Mesenchymal stem cell (in vitro differentiated cells and primary cell): ENCODE measurements at regions not wholly inside any gene's neighbourhood (a gene's known extent, or its start where the extent isn't known, plus 50 kb on each side); places are given as distances from the start of the nearest gene placed in this dataset.

Experiments
- DNase-seq: peaks from one replicate; pipeline ENCODE4 v3.0.0-alpha.2; 2013
- H2AFZ ChIP-seq: one replicate; pipeline ENCODE4 v1.6.1; 2013; ENCODE audit warnings: low read depth, mild to moderate bottlenecking, control low read depth, inconsistent platforms, low read length, moderate library complexity
- H2AK5ac ChIP-seq: 2 replicates; pipeline ENCODE4 v1.6.1; 2013; ENCODE audit warnings: low read length, moderate library complexity, mild to moderate bottlenecking, inconsistent platforms; ENCODE audit not compliant: severe bottlenecking
- H2BK120ac ChIP-seq: one replicate; pipeline ENCODE4 v1.6.1; 2013; ENCODE audit warnings: low read depth, mild to moderate bottlenecking, inconsistent platforms, low read length, moderate library complexity
- H2BK12ac ChIP-seq, 2 experiments: one replicate each; pipeline ENCODE4 v1.6.1; 2013; ENCODE audit warnings: inconsistent platforms in 2 of 2, low read length in 2 of 2, mild to moderate bottlenecking in 2 of 2, moderate library complexity in 2 of 2, control low read depth in 1 of 2
- H2BK15ac ChIP-seq: one replicate; pipeline ENCODE4 v1.6.1; 2013; ENCODE audit warnings: mild to moderate bottlenecking, low read depth, inconsistent platforms; ENCODE audit not compliant: poor library complexity, severe bottlenecking
- H2BK5ac ChIP-seq: 2 replicates; pipeline ENCODE4 v1.6.1; 2013; ENCODE audit warnings: low read depth, mild to moderate bottlenecking, low read length, control low read depth, inconsistent platforms; ENCODE audit not compliant: poor library complexity, severe bottlenecking
- H3K14ac ChIP-seq, 2 experiments: one replicate each; pipeline ENCODE4 v1.6.1; 2013; ENCODE audit warnings: inconsistent platforms in 2 of 2, low read length in 2 of 2, control low read depth in 1 of 2, mild to moderate bottlenecking in 1 of 2, moderate library complexity in 1 of 2
- H3K18ac ChIP-seq, 2 experiments: one replicate each; pipeline ENCODE4 v1.6.1; 2013; ENCODE audit warnings: inconsistent platforms in 2 of 2, low read length in 2 of 2, control low read depth in 1 of 2, low read depth in 1 of 2, mild to moderate bottlenecking in 1 of 2
- H3K23ac ChIP-seq, 2 experiments: one replicate each; pipeline ENCODE4 v1.6.1; 2013; ENCODE audit warnings: inconsistent platforms in 2 of 2, low read length in 2 of 2, mild to moderate bottlenecking in 2 of 2, moderate library complexity in 2 of 2, control low read depth in 1 of 2
- H3K27ac ChIP-seq: 2 replicates; pipeline ENCODE4 v1.5.1; 2013; ENCODE audit warnings: mild to moderate bottlenecking, moderate library complexity, low read length, control low read depth, inconsistent platforms; ENCODE audit not compliant: poor library complexity, severe bottlenecking
- H3K27me3 ChIP-seq, 2 experiments: 2 replicates each; pipeline versions ENCODE4 v1.6.1 to v1.7.0; 2013; ENCODE audit warnings: low read length in 2 of 2, mild to moderate bottlenecking in 2 of 2, moderate library complexity in 2 of 2, control low read depth in 1 of 2, inconsistent platforms in 1 of 2; ENCODE audit not compliant: control insufficient read depth in 1 of 2, insufficient read depth in 1 of 2
- H3K36me3 ChIP-seq, 2 experiments: 2 replicates each; pipeline versions ENCODE4 v1.6.1 to v1.7.0; 2013; ENCODE audit warnings: low read length in 2 of 2, control low read depth in 1 of 2, inconsistent platforms in 1 of 2, low read depth in 1 of 2, mild to moderate bottlenecking in 1 of 2; ENCODE audit not compliant: insufficient read depth in 2 of 2, control insufficient read depth in 1 of 2
- H3K4ac ChIP-seq, 2 experiments: one replicate each; pipeline ENCODE4 v1.6.1; 2013; ENCODE audit warnings: inconsistent platforms in 2 of 2, low read length in 2 of 2, mild to moderate bottlenecking in 2 of 2, moderate library complexity in 2 of 2, control low read depth in 1 of 2, low read depth in 1 of 2
- H3K4me1 ChIP-seq: 2 replicates; pipeline ENCODE4 v1.6.1; 2013; ENCODE audit warnings: low read depth, low read length, control low read depth; ENCODE audit not compliant: control insufficient read depth, insufficient read depth
- H3K4me2 ChIP-seq: 2 replicates; pipeline ENCODE4 v1.6.1; 2013; ENCODE audit warnings: low read length, mild to moderate bottlenecking, inconsistent platforms; ENCODE audit not compliant: poor library complexity, severe bottlenecking
- H3K4me3 ChIP-seq, 2 experiments: 2 replicates each; pipeline versions ENCODE4 v1.5.1 to v1.7.0; 2013; ENCODE audit warnings: low read length in 2 of 2, mild to moderate bottlenecking in 2 of 2, control low read depth in 1 of 2, low read depth in 1 of 2; ENCODE audit not compliant: insufficient read depth in 1 of 2
- H3K79me1 ChIP-seq: replicated peaks from 2 replicates; pipeline ENCODE4 v1.6.1; 2013; ENCODE audit warnings: mild to moderate bottlenecking, control low read depth, low read length, inconsistent platforms; ENCODE audit not compliant: poor library complexity, severe bottlenecking
- H3K9ac ChIP-seq: 2 replicates; pipeline ENCODE4 v1.7.0; 2013; ENCODE audit warnings: mild to moderate bottlenecking, low read length, moderate library complexity
- H3K9me3 ChIP-seq: 2 replicates; pipeline ENCODE4 v1.7.0; 2013; ENCODE audit warnings: mild to moderate bottlenecking, low read length; ENCODE audit not compliant: control insufficient read depth
- H4K8ac ChIP-seq: one replicate; pipeline ENCODE4 v1.6.1; 2013; ENCODE audit warnings: inconsistent platforms, mild to moderate bottlenecking, low read length, moderate library complexity
- H4K91ac ChIP-seq: one replicate; pipeline ENCODE4 v1.6.1; 2013; ENCODE audit warnings: mild to moderate bottlenecking, low read length, inconsistent platforms
- WGBS: methylation state at CpG from one replicate; pipeline ENCODE4 v1.1.7; 2013; ENCODE audit warnings: mixed read lengths; 5-methylcytosine and 5-hydroxymethylcytosine counted together

DNA sequence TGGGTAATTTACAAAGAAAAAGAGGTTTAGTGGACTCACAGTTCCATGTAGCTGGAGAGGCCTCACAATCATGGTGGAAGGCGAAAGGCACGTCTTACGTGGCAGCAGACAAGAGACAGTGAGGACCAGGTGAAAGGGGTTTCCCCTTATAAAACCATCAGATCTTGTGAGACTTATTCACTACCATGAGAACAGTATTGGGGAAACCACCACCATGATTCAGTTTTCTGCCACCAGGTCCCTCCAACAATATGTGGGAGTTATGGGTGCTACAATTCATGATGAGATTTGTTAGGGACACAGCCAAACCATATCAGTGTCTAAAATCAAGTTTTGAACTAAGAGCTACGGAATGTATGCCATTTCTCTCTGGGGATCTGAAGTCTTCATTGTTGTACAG, 354.8 kb upstream of the C2CD4B start:
- no peak overlapping the region for H2AFZ ChIP-seq
- H4K8ac ChIP-seq, result no peak overlapping the region
- no peak for DNase-seq
- no peak overlapping the region for H2BK15ac ChIP-seq
- no peaks in the 10 kb centered on the region for H3K27me3 ChIP-seq
- H3K27ac ChIP-seq, result no peak overlapping the region
- H3K23ac ChIP-seq, result no peak overlapping the region
- H3K18ac ChIP-seq, result no peak overlapping the region
- peaks cover 22% of the 10 kb centered on the region for H3K79me1 ChIP-seq
- H2AK5ac ChIP-seq, result no peak overlapping the region
- H3K36me3 ChIP-seq, result no peaks in the 10 kb centered on the region
- H2BK12ac ChIP-seq, result no peak overlapping the region
- no peak overlapping the region for H3K4me2 ChIP-seq
- 66% methylated on average over 4 of the region's 4 CpGs for WGBS
- no peak overlapping the region for H3K9ac ChIP-seq
- no peak overlapping the region for H4K91ac ChIP-seq
- H3K4me1 ChIP-seq, result peaks cover 4% of the 10 kb centered on the region
- H3K4me3 ChIP-seq, result no peak overlapping the region
- H3K4ac ChIP-seq, result no peak overlapping the region
- no peaks in the 10 kb centered on the region for H3K9me3 ChIP-seq
- H2BK120ac ChIP-seq, result no peak overlapping the region
- H3K14ac ChIP-seq, result no peak overlapping the region
- no peak overlapping the region for H2BK5ac ChIP-seq

DNA sequence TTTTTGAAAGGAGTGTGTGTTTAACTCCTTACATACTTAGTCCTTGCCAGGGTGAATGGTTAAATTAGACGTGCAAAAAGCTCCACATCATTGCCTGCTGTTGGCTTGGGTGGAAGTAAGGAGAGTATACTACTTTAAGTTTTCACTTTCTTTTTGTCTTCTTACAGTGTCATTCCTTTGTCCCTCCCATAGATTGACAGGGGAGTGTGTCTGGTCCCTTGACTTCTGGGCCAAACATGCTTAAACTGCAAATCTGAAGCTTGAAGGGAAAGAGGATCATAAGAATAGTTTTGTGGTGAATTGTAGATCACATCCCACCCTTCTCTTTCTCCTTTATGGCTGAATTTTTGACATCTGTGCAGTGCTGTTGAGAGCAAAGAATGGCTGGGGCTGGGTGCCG, 355.8 kb upstream of the C2CD4B start:
- Histone ChIP-seq H2BK120ac (no peak overlapping the region), H3K9ac (no peak overlapping the region), H3K4ac (no peak overlapping the region), H3K4me1 (peaks cover 2% of the 10 kb centered on the region), H3K18ac (no peak overlapping the region), H3K27ac (no peak overlapping the region), H3K79me1 (peaks cover 24% of the 10 kb centered on the region), H2BK5ac (no peak overlapping the region), H2AFZ (no peak overlapping the region), H3K14ac (no peak overlapping the region), H3K36me3 (no peaks in the 10 kb centered on the region), H3K9me3 (no peaks in the 10 kb centered on the region), H4K91ac (no peak overlapping the region), H3K23ac (no peak overlapping the region), H2BK15ac (no peak overlapping the region), H2BK12ac (no peak overlapping the region), H2AK5ac (no peak overlapping the region), H3K4me3 (no peak overlapping the region), H3K27me3 (no peaks in the 10 kb centered on the region), H4K8ac (no peak overlapping the region), H3K4me2 (no peak overlapping the region)
- 80% methylated on average over 2 of the region's 2 CpGs for WGBS
- DNase-seq, result no peak

- H2AFZ ChIP-seq, result no peak overlapping the region
- no peaks in the 10 kb centered on the region for H3K27me3 ChIP-seq
- no peak overlapping the region for H2BK15ac ChIP-seq
- no peak overlapping the region for H4K8ac ChIP-seq
- no peak overlapping the region for H2BK12ac ChIP-seq
- no peak overlapping the region for H3K27ac ChIP-seq
- no peak overlapping the region for H2BK120ac ChIP-seq
- no peaks in the 10 kb centered on the region for H3K36me3 ChIP-seq
- no peak overlapping the region for H3K23ac ChIP-seq
- H3K4me1 ChIP-seq, result peaks cover 1% of the 10 kb centered on the region
- peaks cover 24% of the 10 kb centered on the region for H3K79me1 ChIP-seq
- no peak overlapping the region for H3K4me2 ChIP-seq
- no peak overlapping the region for H3K9ac ChIP-seq
- H3K18ac ChIP-seq, result no peak overlapping the region
- no peak overlapping the region for H2BK5ac ChIP-seq
- DNase-seq, result no peak
- H3K4ac ChIP-seq, result no peak overlapping the region
- no peak overlapping the region for H2AK5ac ChIP-seq
- 96% methylated on average over 2 of the region's 2 CpGs for WGBS
- H4K91ac ChIP-seq, result no peak overlapping the region
- no peaks in the 10 kb centered on the region for H3K9me3 ChIP-seq
- H3K4me3 ChIP-seq, result no peak overlapping the region
- H3K14ac ChIP-seq, result no peak overlapping the region
These were observed 356.3 kb upstream of the C2CD4B start for GRCh38 chr15:62521396-62521795.

- Histone ChIP-seq H3K4ac (no peak overlapping the region), H4K8ac (no peak overlapping the region), H3K79me1 (peaks cover 24% of the 10 kb centered on the region), H4K91ac (no peak overlapping the region), H2BK12ac (no peak overlapping the region), H2AFZ (no peak overlapping the region), H3K4me1 (no peaks in the 10 kb centered on the region), H3K27ac (no peak overlapping the region), H2BK15ac (no peak overlapping the region), H3K4me3 (no peak overlapping the region), H2BK120ac (no peak overlapping the region), H2AK5ac (no peak overlapping the region), H3K9me3 (no peaks in the 10 kb centered on the region), H3K36me3 (no peaks in the 10 kb centered on the region), H3K27me3 (no peaks in the 10 kb centered on the region), H3K9ac (no peak overlapping the region), H3K4me2 (no peak overlapping the region), H2BK5ac (no peak overlapping the region), H3K23ac (no peak overlapping the region), H3K18ac (no peak overlapping the region), H3K14ac (no peak overlapping the region)
- peak; percentile 20 for DNase-seq
- 86% methylated on average over 4 of the region's 4 CpGs for WGBS
These were observed 359.8 kb upstream of the C2CD4B start for GRCh38 chr15:62524848-62525247.
